Testis (tissue), 2 donors: ENCODE measurements at regions not wholly inside any gene's neighbourhood (a gene's known extent, or its start where the extent isn't known, plus 50 kb on each side); places are given as distances from the start of the nearest gene placed in this dataset.

ENCODE experiments used
- POLR2A ChIP-seq: fragments of 450-650 bp; IDR thresholded peaks from one replicate; pipeline ENCODE4 v1.6.1; 2017; ENCODE audit warnings: antibody characterized with exemption, mild to moderate bottlenecking, moderate library complexity
- TF ChIP-seq, protein P1 (sequence below), 3 experiments: fragments of 450-650 bp in 2 of 3; fragments of 200-600 bp in 1 of 3; sonication (generic) in 1 of 3; IDR thresholded peaks; one replicate each; pipeline ENCODE4 v1.5.1; 2016 to 2019; ENCODE audit warnings: antibody characterized with exemption in 3 of 3, mild to moderate bottlenecking in 2 of 3, moderate library complexity in 1 of 3

DNA sequence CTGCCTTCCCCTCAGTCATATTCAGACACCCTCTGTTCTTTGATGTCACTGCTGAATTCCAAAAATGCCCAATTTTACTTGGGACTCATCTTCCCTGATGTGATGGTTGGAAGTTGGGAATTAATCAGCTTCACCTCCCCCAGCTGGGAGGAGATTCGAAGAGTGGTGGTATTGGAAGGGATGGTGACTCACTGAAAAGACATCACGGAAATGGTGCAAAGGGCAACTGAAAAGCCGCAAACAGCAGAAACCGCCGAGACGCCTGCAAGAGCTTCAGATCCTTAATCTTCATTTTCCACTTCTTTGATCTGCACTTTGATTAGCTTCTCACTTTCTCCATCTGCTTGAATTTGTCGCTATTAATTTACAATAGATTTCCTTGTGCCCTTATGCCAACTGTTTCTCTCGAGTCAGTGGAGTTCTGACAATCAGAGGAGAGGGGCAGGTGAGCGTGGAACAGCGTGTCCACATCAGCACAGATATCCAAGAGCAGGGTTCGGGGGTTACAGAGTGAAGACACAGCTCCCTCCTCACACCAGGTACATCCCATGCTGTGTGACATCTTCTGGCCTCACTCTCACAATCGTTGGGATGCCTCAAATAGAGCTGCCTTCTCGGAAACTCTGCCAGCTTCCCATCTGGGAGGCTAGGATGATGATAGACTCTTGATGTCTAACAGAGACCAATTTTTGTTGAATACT is 325.4 kb downstream of the BRD1 start:
- TF ChIP-seq, protein P1, sequence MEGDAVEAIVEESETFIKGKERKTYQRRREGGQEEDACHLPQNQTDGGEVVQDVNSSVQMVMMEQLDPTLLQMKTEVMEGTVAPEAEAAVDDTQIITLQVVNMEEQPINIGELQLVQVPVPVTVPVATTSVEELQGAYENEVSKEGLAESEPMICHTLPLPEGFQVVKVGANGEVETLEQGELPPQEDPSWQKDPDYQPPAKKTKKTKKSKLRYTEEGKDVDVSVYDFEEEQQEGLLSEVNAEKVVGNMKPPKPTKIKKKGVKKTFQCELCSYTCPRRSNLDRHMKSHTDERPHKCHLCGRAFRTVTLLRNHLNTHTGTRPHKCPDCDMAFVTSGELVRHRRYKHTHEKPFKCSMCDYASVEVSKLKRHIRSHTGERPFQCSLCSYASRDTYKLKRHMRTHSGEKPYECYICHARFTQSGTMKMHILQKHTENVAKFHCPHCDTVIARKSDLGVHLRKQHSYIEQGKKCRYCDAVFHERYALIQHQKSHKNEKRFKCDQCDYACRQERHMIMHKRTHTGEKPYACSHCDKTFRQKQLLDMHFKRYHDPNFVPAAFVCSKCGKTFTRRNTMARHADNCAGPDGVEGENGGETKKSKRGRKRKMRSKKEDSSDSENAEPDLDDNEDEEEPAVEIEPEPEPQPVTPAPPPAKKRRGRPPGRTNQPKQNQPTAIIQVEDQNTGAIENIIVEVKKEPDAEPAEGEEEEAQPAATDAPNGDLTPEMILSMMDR (IDR thresholded peaks at IDR 0.05), result no peak
- TF ChIP-seq POLR2A, result no peak
